ENCODE measurements at regions not wholly inside any gene's neighbourhood (a gene's known extent, or its start where the extent isn't known, plus 50 kb on each side); places are given as distances from the start of the nearest gene placed in this dataset.

DNA sequence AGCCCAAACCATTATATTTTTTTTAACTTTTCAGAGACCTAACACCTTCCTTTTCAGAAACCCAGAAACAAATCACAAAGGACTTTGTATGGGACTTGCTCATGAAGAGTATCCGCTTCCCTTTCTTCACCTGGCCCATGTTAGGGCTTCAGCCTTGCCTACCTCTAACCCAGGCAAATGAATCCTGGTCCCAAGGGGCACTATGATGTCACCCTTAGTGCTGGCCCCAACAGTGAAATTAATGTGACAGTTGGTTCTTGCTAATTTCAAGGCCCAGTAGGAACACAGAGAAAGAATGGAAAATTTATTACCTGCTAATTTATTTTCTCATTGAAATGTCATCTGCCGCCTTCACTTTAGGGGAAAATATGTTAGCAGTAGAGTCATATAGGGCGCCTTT lies 179.8 kb upstream of the NRXN3 start:
- POLR2A ChIA-PET, result no interaction called here
- in situ Hi-C loops (cut with HindIII; ENCODE audit: extremely low pct_ligation_motif_present, low pct_unique_long_range_greater_than_20kb), result no loop called here
- no peak for TF ChIP-seq ELF1 (CRISPR knock-in tag; IDR thresholded peaks at IDR 0.05)
- TF ChIP-seq ZNF572 (CRISPR knock-in tag; IDR thresholded peaks at IDR 0.05), result no peak
- no peak for TF ChIP-seq GABPB1 (CRISPR knock-in tag; IDR thresholded peaks at IDR 0.05)
- no peak for TF ChIP-seq KLF12 (CRISPR knock-in tag; IDR thresholded peaks at IDR 0.05; ENCODE audit: borderline replicate concordance)
- TF ChIP-seq ZKSCAN5 (CRISPR knock-in tag; IDR thresholded peaks at IDR 0.05), result no peak
- TF ChIP-seq MED1 (CRISPR knock-in tag; IDR thresholded peaks at IDR 0.05), result no peak
- TF ChIP-seq SMAD9 (CRISPR knock-in tag; IDR thresholded peaks at IDR 0.05), result no peak
- no peak for TF ChIP-seq ZNF567 (CRISPR knock-in tag; IDR thresholded peaks at IDR 0.05; ENCODE audit: borderline replicate concordance)
- TF ChIP-seq TP53 (CRISPR knock-in tag; conservative IDR thresholded peaks at IDR 0.05), result no peak
- no peak for TF ChIP-seq IKZF4 (CRISPR knock-in tag; IDR thresholded peaks at IDR 0.05; ENCODE audit: borderline replicate concordance, low read depth, not compliant biosample characterization)
- no peak for TF ChIP-seq CEBPG (CRISPR knock-in tag; IDR thresholded peaks at IDR 0.05)
- no peak for TF ChIP-seq ESRRA (CRISPR knock-in tag; IDR thresholded peaks at IDR 0.05; ENCODE audit: low read depth)
- no peak for TF ChIP-seq ZFP36L2 (CRISPR knock-in tag; IDR thresholded peaks at IDR 0.05)
- TF ChIP-seq EHMT2 (IDR thresholded peaks at IDR 0.05; ENCODE audit: borderline replicate concordance, low read depth, low read length), result no peak
- no peak for TF ChIP-seq SP140L (CRISPR knock-in tag; IDR thresholded peaks at IDR 0.05; ENCODE audit: borderline replicate concordance)
- no peaks in the 10 kb centered on the region for H3K79me2 ChIP-seq (ENCODE audit: insufficient read depth, low read length)
- no peaks in the 10 kb centered on the region for H3K36me3 ChIP-seq (replicated peaks in 1 of 2; ENCODE audit: control insufficient read depth in 1 of 2, insufficient read depth in 2 of 2, low read length in 2 of 2)
- DNase-seq (ENCODE audit: low spot score) (no peak), ATAC-seq (no peak), FAIRE-seq (no peak)
- no peak overlapping the region for H3K9ac ChIP-seq (ENCODE audit: insufficient read depth, low read depth, low read length)
- intact Hi-C loops (cut with micrococcal nuclease; ENCODE audit: unreplicated experiment), result no loop called here
- no peak overlapping the region for H3K4me2 ChIP-seq (ENCODE audit: low read depth, low read length)
- no peaks in the 10 kb centered on the region for H3K4me1 ChIP-seq (ENCODE audit: insufficient read depth, low read length)
- BruUV-seq (replicated peaks), result no TSS peak
- H2AFZ ChIP-seq (ENCODE audit: low read length), result no peak overlapping the region
- H3K27ac ChIP-seq (ENCODE audit: extremely low read length, insufficient read depth, low read length), result no peak overlapping the region
- H3K4me3 ChIP-seq (replicated peaks in 1 of 3; ENCODE audit: insufficient read depth in 1 of 3, low read depth in 2 of 3, low read length in 3 of 3), result no peak overlapping the region
- peaks cover 1 to 4% of the 10 kb centered on the region in 2 experiments; a peak in 2 of 5 replicates for H3K27me3 ChIP-seq (ENCODE audit: control insufficient read depth in 1 of 2, insufficient read depth in 2 of 2, low read length in 2 of 2)
- 33% methylated on average over 3 of the region's 3 CpGs for WGBS (ENCODE audit: low lambda C conversion rate)
- no peaks in the 10 kb centered on the region for H4K20me1 ChIP-seq (ENCODE audit: insufficient read depth, low read length)
- CTCF ChIA-PET (ENCODE audit: low intra/inter-chr PET ratio, low total read pairs), result no interaction called here
- H3K9me3 ChIP-seq (ENCODE audit: low read length), result no peaks in the 10 kb centered on the region

Data from HepG2 (cell line).